Fibroblast of the aortic adventitia (primary cell): ENCODE measurements at regions not wholly inside any gene's neighbourhood (a gene's known extent, or its start where the extent isn't known, plus 50 kb on each side); places are given as distances from the start of the nearest gene placed in this dataset.

ENCODE experiments used
- DNase-seq: peaks from one replicate; pipeline ENCODE4 v3.0.0-alpha.2; 2010; ENCODE audit warnings: low read depth
- H3K4me3 ChIP-seq: 2 replicates; pipeline ENCODE4 v1.5.1; 2011; ENCODE audit warnings: low read depth, mild to moderate bottlenecking, control low read depth, low read length, moderate library complexity
- CTCF ChIP-seq: IDR thresholded peaks from 2 replicates; pipeline ENCODE4 v1.5.1; 2011; ENCODE audit warnings: mild to moderate bottlenecking, low read length, control low read depth, inconsistent platforms; ENCODE audit not compliant: insufficient read depth

- no peak for DNase-seq
- no peak for TF ChIP-seq CTCF
These were observed 124.6 kb upstream of the SFSWAP start for GRCh38 chr12:131586269-131586668.

GRCh38 chr12:131586761-131587160 lies 124.1 kb upstream of the SFSWAP start:
- DNase-seq: no peak
- no peak for TF ChIP-seq CTCF
- H3K4me3 ChIP-seq: no peak overlapping the region

More at GRCh38 chr12:131586269-131586668, 124.6 kb upstream of the SFSWAP start:
- H3K4me3 ChIP-seq: no peak overlapping the region

- DNase-seq: no peak
- no peak overlapping the region for H3K4me3 ChIP-seq
- no peak for TF ChIP-seq CTCF
These were observed 123.3 kb upstream of the SFSWAP start for GRCh38 chr12:131587565-131587964.

GRCh38 chr12:131589221-131589897 lies 121.5 kb upstream of the SFSWAP start:
- H3K4me3 ChIP-seq: no peak overlapping the region
- DNase-seq: no peak
- TF ChIP-seq CTCF: no peak

- DNase-seq: no peak
- TF ChIP-seq CTCF: no peak
- H3K4me3 ChIP-seq: no peak overlapping the region
These were observed 120.9 kb upstream of the SFSWAP start for GRCh38 chr12:131589966-131590365.

GRCh38 chr12:131591136-131591535 lies 119.8 kb upstream of the SFSWAP start:
- DNase-seq: no peak
- H3K4me3 ChIP-seq: no peak overlapping the region

More at GRCh38 chr12:131591136-131591535, 119.8 kb upstream of the SFSWAP start:
- TF ChIP-seq CTCF: no peak
